ENCODE measurements at regions not wholly inside any gene's neighbourhood (a gene's known extent, or its start where the extent isn't known, plus 50 kb on each side); places are given as distances from the start of the nearest gene placed in this dataset.

DNA sequence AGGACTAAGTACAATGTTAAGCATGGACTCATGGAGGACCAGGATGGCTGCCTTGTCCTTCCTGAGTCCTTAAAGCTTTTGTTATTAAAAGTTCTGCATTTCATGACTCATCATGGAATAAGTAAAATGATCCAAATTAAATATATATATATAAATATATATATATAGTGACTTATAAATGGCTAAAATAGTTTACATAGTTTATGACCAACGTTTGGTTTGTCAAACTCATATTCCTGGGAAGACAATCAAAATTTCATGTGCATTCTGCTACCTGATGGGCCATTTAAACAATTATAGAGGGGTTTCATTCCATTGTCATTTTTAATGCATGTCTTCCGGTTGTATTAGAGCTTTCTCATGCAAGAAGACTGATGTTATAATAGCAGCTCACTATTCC, 1190.7 kb downstream of the FSCB start:
- Histone ChIP-seq H3K27ac (ENCODE audit: low read depth, low read length) (no peak overlapping the region), H3K27me3 (ENCODE audit: control insufficient read depth, insufficient read depth, low read length) (no peaks in the 10 kb centered on the region), H3K9me3 (ENCODE audit: control insufficient read depth, insufficient read depth, low read length) (no peaks in the 10 kb centered on the region), H3K4me3 (ENCODE audit: low read depth, low read length) (no peak overlapping the region)
- no peak for TF ChIP-seq CTCF (IDR thresholded peaks at IDR 0.05; ENCODE audit: low read depth, low read length)
- CTCF ChIA-PET, result no interaction called here
- POLR2A ChIA-PET, result no interaction called here
- DNase-seq (ENCODE audit: low read depth, low spot score), result no peak

DNA sequence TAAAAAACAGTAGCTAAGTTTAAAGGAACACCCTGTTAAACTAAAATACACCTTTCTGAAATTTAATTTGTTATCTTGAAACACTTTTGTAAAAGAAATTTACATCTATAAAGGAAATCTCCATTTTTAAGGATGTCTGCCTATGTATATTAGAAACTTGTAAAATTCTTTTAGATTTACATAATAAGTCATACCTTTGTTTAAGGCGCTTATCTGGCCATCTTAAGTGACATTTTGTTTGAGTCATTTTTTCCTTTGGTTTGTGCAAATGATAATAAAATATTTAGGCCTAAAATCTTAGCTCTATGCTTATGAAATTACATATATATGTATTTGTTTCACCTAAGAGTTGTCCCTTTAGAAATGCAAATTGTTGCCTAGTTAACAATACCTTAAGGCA, 1193.4 kb downstream of the FSCB start:
- POLR2A ChIA-PET, result no interaction called here
- H3K4me3 ChIP-seq (ENCODE audit: low read depth, low read length), result no peak overlapping the region
- CTCF ChIA-PET, result no interaction called here

DNA sequence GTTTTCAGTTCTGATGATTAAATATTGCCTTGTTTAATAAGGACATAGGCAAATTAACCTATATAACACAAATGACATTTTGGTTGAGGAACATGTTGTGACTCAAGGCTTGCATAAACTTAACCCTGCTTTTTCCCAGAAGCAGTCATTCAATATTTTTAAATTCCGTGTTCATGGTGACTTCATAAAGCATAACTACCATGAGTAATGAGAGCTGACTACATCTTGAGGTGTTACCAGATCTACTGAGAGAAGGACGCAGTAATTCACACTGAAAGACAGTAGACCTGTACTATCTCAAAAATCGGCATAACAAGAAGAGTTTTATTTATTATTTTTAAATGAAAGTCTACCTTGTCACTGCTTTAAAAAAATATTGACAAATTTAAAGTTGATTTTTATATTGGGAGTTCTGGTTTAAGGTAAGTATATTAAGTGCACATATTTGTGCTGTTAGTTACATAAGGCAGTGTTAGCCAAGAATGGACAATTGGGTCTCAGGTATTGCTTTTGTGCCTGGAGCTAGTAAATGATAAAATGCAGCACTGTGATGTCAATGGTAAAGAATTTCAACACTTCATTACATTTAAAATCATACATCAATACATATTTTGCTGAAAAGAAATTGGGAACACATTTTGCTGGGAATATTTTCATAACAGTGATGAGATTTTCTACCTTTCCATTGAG, 1198.5 kb downstream of the FSCB start:
- TF ChIP-seq CTCF (IDR thresholded peaks at IDR 0.05; ENCODE audit: low read depth, low read length), result no peak
- no peak overlapping the region for H3K4me3 ChIP-seq (ENCODE audit: low read depth, low read length)
- ChIA-PET POLR2A (no interaction called here), CTCF (no interaction called here)
- H3K9me3 ChIP-seq (ENCODE audit: control insufficient read depth, insufficient read depth, low read length), result no peaks in the 10 kb centered on the region
- H3K27ac ChIP-seq (ENCODE audit: low read depth, low read length), result no peak overlapping the region
- H3K27me3 ChIP-seq (ENCODE audit: control insufficient read depth, insufficient read depth, low read length), result no peaks in the 10 kb centered on the region
- no peak for DNase-seq (ENCODE audit: low read depth, low spot score)

More for the DNA sequence above, 1193.4 kb downstream of the FSCB start:
- Histone ChIP-seq H3K27ac (ENCODE audit: low read depth, low read length) (no peak overlapping the region), H3K27me3 (ENCODE audit: control insufficient read depth, insufficient read depth, low read length) (no peaks in the 10 kb centered on the region), H3K9me3 (ENCODE audit: control insufficient read depth, insufficient read depth, low read length) (no peaks in the 10 kb centered on the region)
- no peak for TF ChIP-seq CTCF (IDR thresholded peaks at IDR 0.05; ENCODE audit: low read depth, low read length)
- DNase-seq (ENCODE audit: low read depth, low spot score), result no peak

- Histone ChIP-seq H3K9me3 (ENCODE audit: control insufficient read depth, insufficient read depth, low read length) (no peaks in the 10 kb centered on the region), H3K27me3 (ENCODE audit: control insufficient read depth, insufficient read depth, low read length) (no peaks in the 10 kb centered on the region), H3K27ac (ENCODE audit: low read depth, low read length) (no peak overlapping the region), H3K4me3 (ENCODE audit: low read depth, low read length) (no peak overlapping the region)
- POLR2A ChIA-PET, result no interaction called here
- no peak for TF ChIP-seq CTCF (IDR thresholded peaks at IDR 0.05; ENCODE audit: low read depth, low read length)
- no peak for DNase-seq (ENCODE audit: low read depth, low spot score)
- CTCF ChIA-PET, result no interaction called here
These were observed 1199.2 kb downstream of the FSCB start for GRCh38 chr14:43307836-43308235.

GRCh38 chr14:43306053-43306452, 1201.0 kb downstream of the FSCB start:
- no peak for DNase-seq (ENCODE audit: low read depth, low spot score)
- ChIA-PET CTCF (no interaction called here), POLR2A (no interaction called here)
- no peaks in the 10 kb centered on the region for H3K9me3 ChIP-seq (ENCODE audit: control insufficient read depth, insufficient read depth, low read length)
- no peaks in the 10 kb centered on the region for H3K27me3 ChIP-seq (ENCODE audit: control insufficient read depth, insufficient read depth, low read length)
- H3K27ac ChIP-seq (ENCODE audit: low read depth, low read length), result no peak overlapping the region
- no peak for TF ChIP-seq CTCF (IDR thresholded peaks at IDR 0.05; ENCODE audit: low read depth, low read length)
- no peak overlapping the region for H3K4me3 ChIP-seq (ENCODE audit: low read depth, low read length)

Measured in AG04450 (cell line).